Tibial nerve (tissue), 4 donors: ENCODE measurements at regions not wholly inside any gene's neighbourhood (a gene's known extent, or its start where the extent isn't known, plus 50 kb on each side); places are given as distances from the start of the nearest gene placed in this dataset.

ENCODE experiments used
- DNase-seq, 2 donors: peaks; one replicate each; pipeline ENCODE4 v3.0.0-alpha.2; 2019; ENCODE audit warnings: low spot score in 2 of 2
- H3K27ac ChIP-seq, 4 donors: fragments of 200-600 bp; sonication (generic) in 3 of 4; one replicate each; pipeline ENCODE4 v1.5.1; 2017 to 2019; ENCODE audit warnings: mild to moderate bottlenecking in 1 of 4
- H3K27me3 ChIP-seq, 2 donors: fragments of 200-600 bp; sonication (generic) in 1 of 2; one replicate each; pipeline versions ENCODE4 v1.5.1 to v1.6.0; 2017 to 2019
- H3K36me3 ChIP-seq, 3 donors: fragments of 200-600 bp; sonication (generic); one replicate each; pipeline ENCODE4 v1.5.1; 2018 to 2019
- H3K4me1 ChIP-seq, 4 donors: fragments of 200-600 bp; sonication (generic) in 3 of 4; one replicate each; pipeline ENCODE4 v1.5.1; 2017 to 2019
- H3K4me3 ChIP-seq, 4 donors: fragments of 200-600 bp; sonication (generic) in 3 of 4; one replicate each; pipeline ENCODE4 v1.5.1; 2017 to 2019; ENCODE audit warnings: mild to moderate bottlenecking in 1 of 4, moderate library complexity in 1 of 4
- H3K9me3 ChIP-seq, 4 donors: fragments of 200-600 bp; sonication (generic) in 3 of 4; one replicate each; pipeline ENCODE4 v1.5.1; 2017 to 2019
- CTCF ChIP-seq, 5 experiments: fragments of 200-600 bp in 3 of 5; fragments of 450-650 bp in 2 of 5; sonication (generic) in 3 of 5; IDR thresholded peaks; one replicate each; pipeline ENCODE4 v1.5.1; 2016 to 2019; ENCODE audit warnings: antibody characterized with exemption in 5 of 5, mild to moderate bottlenecking in 3 of 5, moderate library complexity in 2 of 5
- EP300 ChIP-seq, 2 donors: sonication (generic); formaldehyde crosslinking; IDR thresholded peaks; one replicate each; pipeline ENCODE4 v1.6.1; 2017; ENCODE audit warnings: antibody characterized with exemption in 2 of 2, mild to moderate bottlenecking in 1 of 2
- POLR2A ChIP-seq, 2 donors: fragments of 450-650 bp; IDR thresholded peaks; one replicate each; pipeline ENCODE4 v1.6.1; 2017; ENCODE audit warnings: antibody characterized with exemption in 2 of 2, mild to moderate bottlenecking in 2 of 2, moderate library complexity in 2 of 2
- WGBS, 2 donors: methylation state at CpG; one replicate each; pipeline ENCODE4 v1.1.5; 2018; 5-methylcytosine and 5-hydroxymethylcytosine counted together

GRCh38 chrX:1912193-1912592, 297.3 kb downstream of the ASMT start:
- DNase-seq, result no peak
- Histone ChIP-seq H3K4me1 (no peaks in the 10 kb centered on the region), H3K27me3 (no peaks in the 10 kb centered on the region), H3K4me3 (no peak overlapping the region), H3K36me3 (no peaks in the 10 kb centered on the region), H3K9me3 (peaks cover 0 to 15% (median 0%) of the 10 kb centered on the region in 4 donors), H3K27ac (no peak overlapping the region)
- WGBS, 2 donors, result 81 to 84% methylated on average over 10 of the region's 10 CpGs
- TF ChIP-seq EP300 (IDR thresholded peaks at IDR 0.05), result no peak
- no peak for TF ChIP-seq POLR2A (IDR thresholded peaks at IDR 0.05)
- no peak for TF ChIP-seq CTCF (IDR thresholded peaks at IDR 0.05)

GRCh38 chrX:1914606-1915365, 299.9 kb downstream of the ASMT start:
- no peak overlapping the region for H3K4me3 ChIP-seq
- no peaks in the 10 kb centered on the region for H3K4me1 ChIP-seq
- peaks cover 0 to 13% (median 0%) of the 10 kb centered on the region in 4 donors for H3K9me3 ChIP-seq
- TF ChIP-seq CTCF (IDR thresholded peaks at IDR 0.05) (no peak), POLR2A (IDR thresholded peaks at IDR 0.05) (no peak)
- 75% methylated on average over 23 of the region's 23 CpGs for WGBS, 2 donors
- H3K27ac ChIP-seq, result no peak overlapping the region
- DNase-seq, result no peak
- no peaks in the 10 kb centered on the region for H3K27me3 ChIP-seq
- no peaks in the 10 kb centered on the region for H3K36me3 ChIP-seq

GRCh38 chrX:1918780-1919179, 303.9 kb downstream of the ASMT start:
- TF ChIP-seq CTCF (IDR thresholded peaks at IDR 0.05) (no peak), EP300 (IDR thresholded peaks at IDR 0.05) (no peak), POLR2A (IDR thresholded peaks at IDR 0.05) (no peak)
- Histone ChIP-seq H3K4me3 (no peak overlapping the region), H3K36me3 (no peaks in the 10 kb centered on the region), H3K27ac (no peak overlapping the region), H3K4me1 (no peaks in the 10 kb centered on the region), H3K27me3 (no peaks in the 10 kb centered on the region), H3K9me3 (peaks cover 0 to 13% (median 0%) of the 10 kb centered on the region in 4 donors)
- DNase-seq, result no peak
- 96 to 97% methylated on average over 8 of the region's 8 CpGs for WGBS, 2 donors

GRCh38 chrX:1925053-1925481, 310.2 kb downstream of the ASMT start:
- no peaks in the 10 kb centered on the region for H3K4me1 ChIP-seq
- DNase-seq, result no peak
- H3K4me3 ChIP-seq, result no peak overlapping the region
- no peak overlapping the region for H3K27ac ChIP-seq
- H3K27me3 ChIP-seq, result no peaks in the 10 kb centered on the region
- WGBS, 2 donors, result 5 to 6% methylated on average over 20 of the region's 20 CpGs
- no peaks in the 10 kb centered on the region for H3K36me3 ChIP-seq
- TF ChIP-seq CTCF (IDR thresholded peaks at IDR 0.05) (no peak), POLR2A (IDR thresholded peaks at IDR 0.05) (no peak), EP300 (IDR thresholded peaks at IDR 0.05) (no peak)
- peaks cover 0 to 2% (median 0%) of the 10 kb centered on the region in 4 donors for H3K9me3 ChIP-seq

GRCh38 chrX:1928805-1929204, 313.9 kb downstream of the ASMT start:
- no peaks in the 10 kb centered on the region for H3K27me3 ChIP-seq
- WGBS, 2 donors, result 81% methylated on average over 10 of the region's 10 CpGs
- no peaks in the 10 kb centered on the region for H3K36me3 ChIP-seq
- TF ChIP-seq CTCF (IDR thresholded peaks at IDR 0.05), result no peak
- no peak for TF ChIP-seq POLR2A (IDR thresholded peaks at IDR 0.05)
- no peak for TF ChIP-seq EP300 (IDR thresholded peaks at IDR 0.05)
- H3K4me1 ChIP-seq, result no peaks in the 10 kb centered on the region
- no peak for DNase-seq
- H3K9me3 ChIP-seq, result peaks cover 0 to 2% (median 0%) of the 10 kb centered on the region in 4 donors
- H3K27ac ChIP-seq, result no peak overlapping the region
- H3K4me3 ChIP-seq, result no peak overlapping the region
